ENCODE measurements at regions not wholly inside any gene's neighbourhood (a gene's known extent, or its start where the extent isn't known, plus 50 kb on each side); places are given as distances from the start of the nearest gene placed in this dataset.
"Not testable (repeated sequence)": the region's sequence is repeated elsewhere in the genome, so short reads cannot be mapped to it uniquely, and the experiment has no call there.

GRCh38 chr2:6143812-6144211, 451.6 kb downstream of the SOX11 start:
- DNase-seq = no peak
- no peak for TF ChIP-seq CTCF (IDR thresholded peaks at IDR 0.05)
- no peak for TF ChIP-seq POLR2A (IDR thresholded peaks at IDR 0.05)
- H3K27ac ChIP-seq = no peak overlapping the region
- no peak overlapping the region for H3K4me3 ChIP-seq
- H3K36me3 ChIP-seq = no peaks in the 10 kb centered on the region
- H3K27me3 ChIP-seq = no peaks in the 10 kb centered on the region
- H3K9me3 ChIP-seq = no peaks in the 10 kb centered on the region
- H3K4me1 ChIP-seq = no peaks in the 10 kb centered on the region

- H3K36me3 ChIP-seq, H3K27ac ChIP-seq, H3K27me3 ChIP-seq, H3K4me3 ChIP-seq, H3K4me1 ChIP-seq, DNase-seq, H3K9me3 ChIP-seq: not testable (repeated sequence)
Measured at GRCh38 chr2:6147215-6147614, 455.0 kb downstream of the SOX11 start.

GRCh38 chr2:6148882-6149281, 456.7 kb downstream of the SOX11 start:
- H3K27ac ChIP-seq = no peak overlapping the region
- TF ChIP-seq POLR2A (IDR thresholded peaks at IDR 0.05) = no peak
- TF ChIP-seq CTCF (IDR thresholded peaks at IDR 0.05) = no peak
- no peak for DNase-seq

GRCh38 chr2:6159606-6160005, 467.4 kb downstream of the SOX11 start:
- Histone ChIP-seq H3K27me3 (no peaks in the 10 kb centered on the region), H3K27ac (no peak overlapping the region), H3K36me3 (no peaks in the 10 kb centered on the region), H3K4me1 (no peaks in the 10 kb centered on the region), H3K9me3 (no peaks in the 10 kb centered on the region), H3K4me3 (no peak overlapping the region)
- DNase-seq = no peak
- TF ChIP-seq POLR2A (IDR thresholded peaks at IDR 0.05) (no peak), CTCF (IDR thresholded peaks at IDR 0.05) (no peak)

More at GRCh38 chr2:6148882-6149281, 456.7 kb downstream of the SOX11 start:
- no peaks in the 10 kb centered on the region for H3K4me1 ChIP-seq
- H3K9me3 ChIP-seq = no peaks in the 10 kb centered on the region
- H3K4me3 ChIP-seq = no peak overlapping the region
- no peaks in the 10 kb centered on the region for H3K27me3 ChIP-seq
- no peaks in the 10 kb centered on the region for H3K36me3 ChIP-seq

- TF ChIP-seq CTCF (IDR thresholded peaks at IDR 0.05) = no peak
- H3K4me1 ChIP-seq = no peaks in the 10 kb centered on the region
- H3K4me3 ChIP-seq = no peak overlapping the region
- no peaks in the 10 kb centered on the region for H3K36me3 ChIP-seq
- no peak overlapping the region for H3K27ac ChIP-seq
- no peaks in the 10 kb centered on the region for H3K9me3 ChIP-seq
- DNase-seq = no peak
- no peaks in the 10 kb centered on the region for H3K27me3 ChIP-seq
Measured at GRCh38 chr2:6163932-6164331, 471.7 kb downstream of the SOX11 start.

GRCh38 chr2:6164986-6165747, 473.0 kb downstream of the SOX11 start:
- H3K4me1 ChIP-seq = no peaks in the 10 kb centered on the region
- no peak for DNase-seq
- no peaks in the 10 kb centered on the region for H3K36me3 ChIP-seq
- H3K27me3 ChIP-seq = no peaks in the 10 kb centered on the region
- no peak overlapping the region for H3K27ac ChIP-seq
- H3K4me3 ChIP-seq = no peak overlapping the region
- no peaks in the 10 kb centered on the region for H3K9me3 ChIP-seq
- TF ChIP-seq POLR2A (IDR thresholded peaks at IDR 0.05) = no peak
- no peak for TF ChIP-seq CTCF (IDR thresholded peaks at IDR 0.05)

All from Peyer's patch (tissue), 4 donors.